SIG-M5 treated with dmso at 0.1 percent for 504 hours (cell line): ENCODE measurements at regions not wholly inside any gene's neighbourhood (a gene's known extent, or its start where the extent isn't known, plus 50 kb on each side); places are given as distances from the start of the nearest gene placed in this dataset.

ENCODE experiments used
- DNase-seq: peaks from one replicate; lab custom pipeline; 2025; ENCODE audit not compliant: unreplicated experiment; lab: John Stamatoyannopoulos, UW

- no peak for DNase-seq
These were observed 205.0 kb downstream of the RBFOX3 start for GRCh38 chr17:79405823-79406222.

- no peak for DNase-seq
These were observed 206.5 kb downstream of the RBFOX3 start for GRCh38 chr17:79404136-79404911.

GRCh38 chr17:79401704-79402674 is 208.9 kb downstream of the RBFOX3 start:
- DNase-seq = no peak

GRCh38 chr17:79400989-79401703 is 209.7 kb downstream of the RBFOX3 start:
- DNase-seq = peak; percentile 69

- DNase-seq = no peak
These were observed 211.2 kb downstream of the RBFOX3 start for GRCh38 chr17:79399610-79400144.

GRCh38 chr17:79398441-79398840 is 212.4 kb downstream of the RBFOX3 start:
- DNase-seq = no peak

GRCh38 chr17:79396696-79397095 is 214.2 kb downstream of the RBFOX3 start:
- DNase-seq = no peak

- no peak for DNase-seq
These were observed 215.3 kb downstream of the RBFOX3 start for GRCh38 chr17:79395545-79395944.

- DNase-seq = no peak
These were observed 215.8 kb downstream of the RBFOX3 start for GRCh38 chr17:79395066-79395465.

- peak; percentile 39 for DNase-seq
These were observed 217.3 kb downstream of the RBFOX3 start for GRCh38 chr17:79393358-79394052.

GRCh38 chr17:79392598-79392997 is 218.3 kb downstream of the RBFOX3 start:
- DNase-seq = no peak

- peak; percentile 55 for DNase-seq
These were observed 219.2 kb downstream of the RBFOX3 start for GRCh38 chr17:79391376-79392233.

GRCh38 chr17:79389896-79390295 is 221.0 kb downstream of the RBFOX3 start:
- DNase-seq = no peak

- peak; percentile 33 for DNase-seq
These were observed 222.1 kb downstream of the RBFOX3 start for GRCh38 chr17:79388556-79389295.

GRCh38 chr17:79387783-79388182 is 223.1 kb downstream of the RBFOX3 start:
- no peak for DNase-seq

- DNase-seq = no peak
These were observed 224.8 kb downstream of the RBFOX3 start for GRCh38 chr17:79385962-79386563.

- DNase-seq = no peak
These were observed 228.5 kb downstream of the RBFOX3 start for GRCh38 chr17:79382313-79382712.

GRCh38 chr17:79379700-79380445 is 231.0 kb downstream of the RBFOX3 start:
- DNase-seq = no peak
